SH-SY5Y (cell line): ENCODE measurements at regions not wholly inside any gene's neighbourhood (a gene's known extent, or its start where the extent isn't known, plus 50 kb on each side); places are given as distances from the start of the nearest gene placed in this dataset.

ENCODE experiments used
- GATA2 ChIP-seq: IDR thresholded peaks from 2 replicates; pipeline ENCODE4 v1.6.1; 2011; ENCODE audit warnings: mild to moderate bottlenecking, low read depth, low read length
- GATA3 ChIP-seq: IDR thresholded peaks from 2 replicates; pipeline ENCODE4 v1.6.1; 2011; ENCODE audit warnings: low read depth, mild to moderate bottlenecking, low read length, moderate library complexity

GRCh38 chr11:70883973-70884623 is 368.3 kb downstream of the SHANK2 start:
- TF ChIP-seq GATA3 (no peak), GATA2 (no peak)
